Dermis blood vessel endothelial cell (primary cell): ENCODE measurements at regions not wholly inside any gene's neighbourhood (a gene's known extent, or its start where the extent isn't known, plus 50 kb on each side); places are given as distances from the start of the nearest gene placed in this dataset.
A peak's percentile ranks its signal among the peaks of the same experiment; 100 is the strongest.
"Not testable (repeated sequence)": the region's sequence is repeated elsewhere in the genome, so short reads cannot be mapped to it uniquely, and the experiment has no call there.

Experiments
- DNase-seq: peaks from one replicate; pipeline ENCODE4 v3.0.0; 2010

DNA sequence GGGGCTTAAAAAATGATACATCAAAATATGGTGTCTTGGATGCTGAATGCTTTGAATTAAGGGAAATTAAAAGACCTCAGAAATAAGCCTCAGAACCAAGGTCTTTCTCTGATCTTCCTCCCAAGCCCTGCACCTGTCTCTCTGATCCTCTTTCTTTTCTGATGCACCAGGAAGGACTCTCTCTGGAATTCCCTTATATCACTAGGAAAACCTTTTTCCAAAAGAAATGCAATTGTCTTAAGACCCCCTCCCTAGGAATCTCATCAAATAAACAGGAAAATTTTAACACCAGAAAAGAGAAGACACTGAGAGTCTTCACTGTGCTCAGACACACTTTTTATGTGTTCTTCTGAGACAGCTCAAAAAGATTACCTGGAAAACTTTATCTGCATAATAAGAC is 159.5 kb upstream of the PTBP2 start:
- no peak for DNase-seq

DNA sequence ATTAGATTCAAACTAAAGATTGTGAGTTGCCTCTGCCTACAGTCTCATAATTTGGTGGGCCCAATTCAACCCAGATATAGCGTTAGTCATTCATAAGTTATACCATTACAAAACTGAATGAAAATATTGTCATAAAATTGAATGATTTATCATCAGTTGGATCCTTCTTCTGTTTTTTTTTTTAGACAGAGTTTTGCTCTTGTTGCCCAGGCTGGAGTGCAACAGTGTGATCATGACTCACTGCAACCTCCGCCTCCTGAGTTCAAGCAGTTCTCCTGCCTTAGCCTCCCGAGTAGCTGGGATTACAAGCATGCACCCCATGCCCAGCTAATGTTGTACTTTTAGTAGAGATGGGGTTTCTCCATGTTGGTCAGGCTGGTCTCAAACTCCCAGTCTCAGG is 157.2 kb upstream of the PTBP2 start:
- DNase-seq, result not testable (repeated sequence)

DNA sequence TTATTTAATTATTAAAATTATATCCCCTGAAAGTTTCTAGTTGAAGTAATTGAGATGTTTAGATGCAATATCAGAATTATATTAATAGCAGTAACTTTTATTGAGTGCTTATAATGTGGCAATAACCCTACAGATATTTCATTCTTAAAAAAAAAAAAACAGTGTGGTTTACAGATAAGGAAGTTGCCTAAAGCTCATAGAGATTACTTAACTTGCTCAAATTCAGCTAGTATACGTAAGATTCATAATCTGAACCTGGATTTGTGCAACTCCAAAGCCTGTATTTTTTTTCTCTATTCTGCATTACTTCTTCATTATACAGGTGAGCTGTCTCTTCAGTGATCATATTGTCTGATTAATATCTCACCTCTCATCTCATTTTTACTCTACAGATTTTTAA is 156.0 kb upstream of the PTBP2 start:
- DNase-seq, result no peak

DNA sequence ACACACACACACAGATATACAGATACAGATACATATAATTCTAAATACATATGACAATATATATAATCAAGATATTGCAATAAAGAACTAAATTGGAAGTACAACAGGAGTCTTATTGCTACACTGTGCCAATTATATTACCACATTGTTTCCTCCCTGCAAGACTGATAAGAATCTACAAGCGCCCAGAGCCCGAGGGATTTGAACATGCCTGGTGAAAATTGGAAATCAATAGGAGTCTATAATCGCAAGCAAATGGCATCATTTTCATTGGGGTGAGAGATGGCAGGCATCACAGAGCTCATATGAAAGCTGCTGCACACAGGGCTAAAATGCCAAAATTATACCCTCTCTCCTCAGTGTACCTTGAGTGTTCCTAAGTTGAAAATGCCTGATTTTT is 152.9 kb upstream of the PTBP2 start:
- no peak for DNase-seq

DNA sequence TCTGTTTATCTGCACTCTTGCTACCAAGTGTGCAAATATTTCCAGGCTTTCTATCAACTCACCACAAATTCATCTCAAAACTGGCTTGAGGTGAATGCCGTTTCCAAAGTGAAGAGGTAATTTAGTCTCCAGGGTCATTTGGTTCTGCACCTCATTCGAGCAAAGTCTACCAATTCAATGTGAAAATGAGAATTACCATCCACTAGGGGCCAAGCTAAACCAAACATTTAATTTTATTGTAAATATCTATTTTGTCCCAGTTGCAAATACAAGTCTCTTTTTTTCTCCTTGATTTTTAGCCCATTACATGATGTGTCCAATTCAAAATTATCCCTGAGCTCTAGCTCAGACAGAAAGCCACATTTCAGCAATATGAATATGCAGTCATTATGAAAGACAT is 152.3 kb upstream of the PTBP2 start:
- DNase-seq, result no peak

DNA sequence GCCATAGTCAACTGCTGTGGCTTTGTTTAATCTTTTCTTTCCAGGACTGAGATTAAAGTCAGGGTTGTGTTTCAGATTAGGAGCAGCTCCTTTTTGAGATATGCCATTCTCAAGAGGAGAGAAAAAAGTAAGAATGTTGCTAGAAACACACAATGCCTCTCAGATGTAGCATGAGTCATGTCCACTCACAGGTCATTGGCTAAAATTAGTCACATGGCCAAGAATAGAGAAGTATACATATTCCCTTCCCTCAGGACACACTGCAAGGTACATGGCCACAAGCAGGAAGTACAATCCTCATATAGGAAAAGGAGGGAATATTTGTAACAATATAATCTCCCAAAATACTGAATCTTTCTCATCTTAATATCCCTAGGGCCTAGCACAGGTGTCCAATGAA is 141.9 kb upstream of the PTBP2 start:
- DNase-seq, result no peak

DNA sequence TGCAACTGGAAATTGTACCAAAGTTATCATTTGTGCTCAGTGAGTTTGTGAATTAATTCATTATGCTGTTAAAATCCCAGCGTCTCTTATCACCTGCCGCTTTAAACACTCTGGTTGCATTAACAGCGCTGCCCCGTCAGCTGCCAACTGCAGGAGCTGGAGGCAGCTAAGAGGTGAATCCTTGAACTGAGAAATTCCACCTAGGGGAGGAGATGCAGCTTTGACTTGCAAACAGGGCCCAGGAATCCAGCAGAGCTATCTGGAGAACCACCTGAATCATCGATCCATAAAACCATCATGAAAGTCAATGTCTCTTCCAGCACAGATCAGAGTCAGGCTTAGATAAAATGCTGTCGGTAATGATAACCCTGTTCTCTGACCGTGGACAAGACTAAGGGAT is 140.7 kb upstream of the PTBP2 start:
- DNase-seq, result no peak

DNA sequence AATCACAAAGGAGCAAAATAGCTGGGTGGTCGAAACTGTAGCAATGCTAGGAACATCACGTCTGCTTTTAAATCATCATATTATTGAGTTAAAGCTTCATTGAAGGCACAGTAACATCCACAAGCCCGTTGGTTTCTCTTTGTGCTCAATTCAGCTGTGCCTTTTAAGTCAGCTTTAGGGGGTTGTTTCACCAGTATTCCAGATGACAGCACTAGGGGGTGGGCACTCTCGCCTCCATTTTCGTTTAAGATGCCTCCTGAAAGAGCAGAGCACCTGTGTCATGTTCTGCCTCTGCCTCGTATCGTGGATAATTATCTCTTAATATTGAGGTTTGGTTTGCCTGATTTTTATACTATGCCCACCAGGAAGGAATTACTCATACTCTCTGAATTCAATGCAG is 139.8 kb upstream of the PTBP2 start:
- DNase-seq, result no peak

DNA sequence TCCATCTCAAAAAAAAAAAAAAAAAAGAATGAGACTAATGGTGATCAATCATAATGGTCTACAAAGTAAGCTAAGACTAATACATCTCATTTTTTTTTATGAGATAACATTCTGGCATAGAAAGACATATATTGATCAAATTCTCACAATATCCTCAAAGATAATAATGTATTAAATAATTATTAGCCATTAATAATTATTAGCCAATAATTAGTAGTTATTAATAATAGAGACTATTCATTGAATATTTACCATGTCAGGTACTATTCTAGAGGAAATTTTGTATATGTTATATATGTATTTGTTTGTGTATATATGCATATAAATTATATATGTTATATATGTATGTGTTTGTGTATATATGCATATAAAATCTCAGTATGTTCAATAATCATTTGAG is 137.7 kb upstream of the PTBP2 start:
- DNase-seq, result no peak

DNA sequence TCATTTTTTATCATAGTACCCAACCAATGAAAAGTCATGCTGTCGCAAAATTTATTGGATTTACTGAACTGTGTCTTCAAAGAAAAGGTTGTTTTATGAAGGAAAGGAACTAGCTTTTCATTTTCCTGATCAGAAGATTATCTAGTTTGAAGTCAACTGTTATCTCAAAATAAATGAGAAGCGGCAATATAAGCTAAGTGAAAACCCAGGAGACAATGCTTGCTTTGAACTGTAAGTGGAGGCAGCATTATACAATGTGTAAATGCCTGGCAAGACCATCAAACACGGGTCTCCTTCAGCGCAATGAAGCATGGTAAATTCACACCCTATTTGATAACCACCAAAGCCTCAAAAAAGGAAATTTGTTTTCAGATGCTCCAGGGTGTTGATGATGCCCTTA is 134.4 kb upstream of the PTBP2 start:
- DNase-seq, result no peak

DNA sequence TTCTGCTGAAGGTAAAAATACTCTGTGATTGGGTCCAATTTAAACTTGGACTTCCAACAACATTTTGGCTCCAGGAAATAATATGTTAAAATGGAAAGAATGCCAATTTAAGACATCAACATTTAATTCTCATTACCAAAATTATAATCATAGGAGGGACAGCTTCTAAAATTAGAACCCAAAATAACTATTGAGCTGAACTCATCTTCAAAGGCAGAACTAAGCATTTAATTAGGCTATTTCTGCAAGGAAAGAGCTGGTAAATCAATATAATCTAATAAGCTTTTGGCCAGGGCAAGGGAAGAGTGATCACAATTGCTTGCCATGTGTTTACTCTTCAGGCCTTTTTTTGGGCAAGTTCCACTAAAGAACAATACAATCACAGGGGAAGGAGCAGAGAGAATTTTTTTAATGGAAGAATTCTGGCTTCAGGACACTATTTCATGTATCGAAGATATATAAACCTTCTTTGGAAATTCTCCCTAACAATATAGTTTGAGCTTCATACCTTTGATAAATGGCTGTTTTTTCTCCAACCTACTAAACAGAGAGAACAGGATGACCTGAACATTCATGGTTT is 133.1 kb upstream of the PTBP2 start:
- DNase-seq, result no peak

DNA sequence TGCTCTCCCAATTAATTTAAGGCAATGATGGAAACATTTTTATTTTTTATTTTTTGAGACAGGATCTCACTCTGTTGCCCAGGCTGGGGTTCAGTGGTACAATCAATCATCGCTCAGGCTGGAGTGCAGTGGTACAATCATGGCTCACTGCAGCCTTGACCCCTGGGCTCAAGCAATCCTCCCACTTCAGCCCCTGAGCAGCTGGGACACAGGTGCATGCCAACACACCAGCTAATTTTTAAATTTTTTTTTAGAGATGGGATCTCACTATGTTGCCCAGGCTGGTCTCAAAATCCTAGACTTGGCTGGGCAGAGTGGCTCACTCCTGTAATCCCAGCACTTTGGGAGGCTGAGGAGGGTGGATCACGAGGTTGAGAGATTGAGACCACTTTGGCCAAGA is 126.1 kb upstream of the PTBP2 start:
- DNase-seq, result not testable (repeated sequence)

DNA sequence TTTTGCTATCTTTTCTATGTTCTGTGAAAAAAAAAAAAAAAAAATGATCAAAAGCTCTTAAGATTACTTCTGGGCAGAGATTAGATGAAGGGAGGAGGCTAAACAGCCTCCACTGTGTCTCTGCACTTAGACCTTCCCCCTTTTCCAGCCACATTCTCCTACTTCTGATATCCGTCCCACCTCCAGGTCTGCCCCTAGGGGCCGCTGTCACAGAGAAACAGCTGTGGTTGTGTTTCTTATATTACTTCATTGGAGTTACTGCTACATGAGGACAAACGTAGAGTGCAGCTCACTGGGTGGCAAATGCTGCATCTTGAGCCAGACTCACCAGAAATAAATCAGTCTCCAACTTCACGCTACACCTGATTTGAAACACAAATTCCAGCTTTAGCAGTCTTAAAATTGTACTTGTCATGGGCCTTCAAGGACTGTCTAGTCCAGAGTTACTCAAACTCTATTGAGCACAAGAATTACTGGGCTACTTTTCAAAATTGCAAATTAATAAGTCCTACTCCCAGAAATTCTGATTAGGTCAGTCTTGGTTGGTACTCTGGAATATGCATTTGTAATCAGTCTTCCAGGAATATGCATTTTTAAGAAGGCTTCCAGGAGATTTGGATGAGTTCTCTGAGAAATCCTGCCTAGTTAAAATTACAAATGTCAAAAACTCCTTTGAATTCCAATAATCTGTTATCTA is 125.2 kb upstream of the PTBP2 start:
- DNase-seq, result peak; percentile 42

DNA sequence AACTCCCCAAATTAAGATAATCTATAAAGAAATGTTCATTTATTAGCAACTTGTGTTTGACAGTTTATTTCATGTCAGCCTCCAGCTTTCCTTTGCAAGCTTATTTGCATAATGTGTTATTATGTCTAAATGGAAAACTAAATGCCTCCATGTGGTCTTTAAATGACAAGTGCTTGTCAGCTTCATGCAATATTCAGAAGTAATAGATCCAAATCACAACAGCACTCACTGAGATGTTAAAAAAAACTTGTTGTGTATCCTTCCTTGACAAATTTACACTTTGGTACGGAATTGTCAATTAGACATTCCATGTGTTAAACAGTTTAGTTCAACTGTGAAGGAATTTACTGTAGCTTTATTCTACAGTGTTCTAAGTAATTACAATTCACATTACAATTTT is 124.4 kb upstream of the PTBP2 start:
- no peak for DNase-seq

DNA sequence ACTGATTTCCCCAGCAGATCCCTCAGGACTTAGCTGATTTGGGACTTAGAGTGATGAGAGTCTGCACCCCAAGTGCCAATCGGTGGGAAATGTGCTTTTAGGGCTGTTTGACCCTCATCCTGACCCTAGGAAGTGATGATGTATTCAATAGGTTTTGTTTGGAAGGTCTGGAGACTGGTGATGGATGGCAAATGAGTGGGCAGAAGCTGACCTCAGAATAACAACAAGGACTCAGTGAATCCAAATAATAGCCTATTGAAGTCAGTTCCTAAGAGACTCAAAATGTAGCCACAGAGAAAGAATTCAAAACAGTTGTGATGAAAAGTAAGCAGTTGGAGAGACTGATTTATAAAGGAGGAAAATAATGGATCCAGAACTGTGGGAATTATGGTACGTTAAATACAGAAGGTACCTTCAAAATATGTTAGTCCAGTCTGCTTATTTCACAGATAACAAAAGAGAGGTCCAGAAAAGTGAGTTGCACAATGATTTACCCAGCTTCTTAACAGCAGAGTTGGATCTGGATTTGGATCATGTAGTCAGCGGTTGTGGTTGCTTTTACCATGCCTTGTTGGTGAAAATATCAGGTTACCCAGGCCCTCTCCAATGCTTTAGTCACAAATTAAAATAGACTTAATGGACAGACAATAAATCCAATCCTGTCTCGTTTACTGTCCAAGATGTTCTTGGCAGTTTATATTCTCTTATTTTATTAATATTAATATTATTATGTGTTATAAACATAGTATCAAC is 123.0 kb upstream of the PTBP2 start:
- DNase-seq, result no peak

DNA sequence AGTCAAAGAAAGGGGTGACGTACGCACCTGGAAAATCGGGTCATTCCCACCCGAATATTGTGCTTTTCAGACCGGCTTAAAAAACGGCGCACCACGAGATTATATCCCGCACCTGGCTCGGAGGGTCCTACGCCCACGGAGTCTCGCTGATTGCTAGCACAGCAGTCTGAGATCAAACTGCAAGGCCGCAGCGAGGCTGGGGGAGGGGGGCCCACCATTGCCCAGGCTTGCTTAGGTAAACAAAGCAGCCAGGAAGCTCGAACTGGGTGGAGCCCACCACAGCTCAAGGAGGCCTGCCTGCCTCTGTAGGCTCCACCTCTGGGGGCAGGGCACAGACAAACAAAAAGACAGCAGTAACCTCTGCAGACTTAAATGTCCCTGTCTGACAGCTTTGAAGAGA is 117.0 kb upstream of the PTBP2 start:
- DNase-seq, result not testable (repeated sequence)

DNA sequence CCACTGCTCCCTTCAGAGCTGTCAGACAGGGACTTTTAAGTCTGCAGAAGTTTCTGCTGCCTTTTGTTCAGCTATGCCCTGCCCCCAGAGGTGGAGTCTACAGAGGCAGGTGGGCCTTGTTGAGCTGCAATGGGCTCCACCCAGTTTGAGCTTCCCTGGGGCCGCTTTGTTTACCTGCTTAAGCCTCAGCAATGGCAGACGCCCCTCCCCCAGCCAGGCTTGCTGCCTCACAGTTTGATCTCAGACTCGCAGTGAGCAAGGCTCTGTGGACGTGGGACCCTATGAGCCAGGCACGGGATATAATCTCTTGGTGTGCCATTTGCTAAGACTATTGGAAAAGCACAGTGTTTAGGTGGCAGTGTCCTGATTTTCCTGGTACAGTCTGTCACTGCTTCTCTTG is 104.2 kb upstream of the PTBP2 start:
- not testable (repeated sequence) for DNase-seq

DNA sequence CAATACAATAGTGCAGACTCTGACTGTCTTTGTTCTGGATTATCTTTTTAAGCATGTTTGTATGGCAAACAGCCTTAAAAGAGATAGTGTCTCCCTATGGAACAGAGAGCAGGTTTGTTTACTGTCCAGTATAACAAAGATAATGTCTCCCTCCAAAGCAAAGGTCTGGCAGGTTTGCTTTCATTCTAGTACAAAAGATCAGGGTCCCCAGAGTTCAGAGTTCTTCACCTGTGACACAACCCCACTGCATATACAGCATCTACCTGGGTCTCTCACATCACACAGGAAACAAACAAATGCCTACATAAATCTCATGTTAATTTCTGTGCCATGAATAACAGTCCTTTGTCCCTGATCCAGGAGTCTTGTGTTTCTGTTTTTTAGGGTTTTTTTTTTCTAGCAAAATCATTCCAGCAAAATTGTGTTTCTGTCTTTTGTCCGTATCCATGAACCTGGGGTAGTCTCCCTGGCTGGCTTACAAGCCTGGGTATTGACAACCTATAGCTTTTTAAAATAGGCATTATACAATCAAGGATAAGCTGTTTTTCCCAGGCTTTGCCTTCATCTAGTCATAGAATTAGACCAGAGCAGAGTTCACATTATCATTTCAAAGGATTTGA is 89.4 kb upstream of the PTBP2 start:
- no peak for DNase-seq

DNA sequence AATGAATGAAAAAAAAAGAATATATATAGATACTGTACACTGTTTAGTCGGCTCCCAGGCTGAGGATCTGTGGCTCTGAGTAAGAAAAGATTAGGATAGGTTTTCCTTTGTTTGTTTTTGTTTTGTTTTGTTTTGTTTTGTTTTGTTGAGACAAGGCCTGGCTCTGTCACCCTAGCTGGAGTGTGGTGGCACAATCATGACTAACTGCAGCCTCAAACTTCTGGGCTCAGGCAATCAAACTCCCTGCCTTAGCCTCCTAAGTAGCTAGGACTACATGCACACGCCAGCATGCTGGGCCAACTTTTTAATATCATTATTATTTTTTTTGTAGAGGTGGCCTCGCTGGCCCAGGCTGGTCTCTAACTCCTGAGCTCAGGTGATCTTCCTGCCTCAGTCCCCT is 87.9 kb upstream of the PTBP2 start:
- DNase-seq, result no peak

DNA sequence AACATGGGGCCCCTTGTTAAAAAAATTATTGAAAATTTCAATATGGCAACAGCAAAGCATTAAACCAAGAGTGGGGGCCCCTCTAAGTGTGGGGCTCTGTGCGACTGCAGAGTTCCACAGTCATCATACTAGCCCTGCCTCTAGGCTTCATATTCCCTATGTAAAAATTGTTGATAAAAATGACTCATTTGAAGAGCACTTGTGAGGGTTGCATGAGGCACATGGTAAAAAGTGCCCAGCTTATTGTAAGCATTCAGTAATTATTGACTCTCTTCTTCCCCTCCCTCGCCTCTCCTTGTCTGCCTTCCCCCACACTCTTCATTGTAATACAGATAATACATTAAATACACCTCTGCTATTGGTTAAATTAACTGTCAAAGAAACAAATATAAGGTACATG is 86.7 kb upstream of the PTBP2 start:
- DNase-seq, result no peak

DNA sequence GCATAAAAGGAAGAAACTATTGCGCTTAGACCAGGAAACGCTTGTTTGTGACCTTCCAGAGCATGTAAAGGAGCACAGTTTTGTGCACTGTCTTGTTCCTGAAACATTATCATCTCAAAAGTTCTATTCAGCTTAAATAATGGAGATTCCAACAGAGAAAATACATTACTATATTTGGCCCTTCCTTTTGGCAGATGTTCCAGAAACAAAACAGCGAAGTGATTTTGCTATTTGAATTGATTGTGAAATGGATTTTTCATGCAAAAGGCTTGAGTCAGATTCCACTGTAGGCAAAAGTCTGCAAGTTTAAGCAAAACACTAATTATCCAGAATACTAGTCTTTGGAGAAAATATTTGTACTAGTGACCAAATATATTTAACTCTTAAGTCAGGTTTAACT is 80.3 kb upstream of the PTBP2 start:
- no peak for DNase-seq

DNA sequence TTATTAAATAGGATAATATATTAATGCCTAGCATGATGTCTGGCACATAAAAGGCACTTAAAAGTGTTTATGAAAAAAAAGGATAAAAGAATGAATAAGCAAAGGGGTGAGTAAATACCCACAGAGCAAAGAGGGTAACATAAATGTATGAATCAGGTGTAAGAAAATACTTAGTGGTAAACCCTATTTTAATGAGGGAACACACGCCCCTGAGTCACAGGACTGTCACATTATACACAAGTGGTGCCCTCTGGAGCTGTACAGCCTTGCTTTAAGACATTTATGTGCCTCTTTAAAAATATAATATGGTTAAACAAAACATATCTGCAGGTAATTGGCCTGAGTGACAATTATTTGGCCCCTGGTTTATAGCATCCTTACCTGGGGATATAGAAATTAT is 78.1 kb upstream of the PTBP2 start:
- no peak for DNase-seq

DNA sequence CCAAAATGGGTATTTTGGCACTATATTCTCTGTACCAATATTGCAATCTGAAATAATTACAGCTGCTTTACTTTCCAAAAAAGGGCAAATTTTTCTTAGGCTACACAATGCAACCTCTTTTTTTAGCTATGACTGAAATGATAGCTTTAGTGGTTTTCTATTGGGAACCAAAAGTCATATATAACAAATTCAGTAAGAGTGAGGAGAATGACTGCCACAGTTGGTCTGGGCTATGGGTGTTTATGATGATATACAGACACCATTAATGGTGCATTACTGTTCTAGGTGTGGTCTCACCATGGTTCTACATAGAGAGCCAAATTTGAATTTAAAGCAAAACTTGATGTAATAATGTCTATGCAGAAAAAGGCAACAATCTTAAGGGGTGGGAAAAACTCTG is 72.3 kb upstream of the PTBP2 start:
- no peak for DNase-seq

DNA sequence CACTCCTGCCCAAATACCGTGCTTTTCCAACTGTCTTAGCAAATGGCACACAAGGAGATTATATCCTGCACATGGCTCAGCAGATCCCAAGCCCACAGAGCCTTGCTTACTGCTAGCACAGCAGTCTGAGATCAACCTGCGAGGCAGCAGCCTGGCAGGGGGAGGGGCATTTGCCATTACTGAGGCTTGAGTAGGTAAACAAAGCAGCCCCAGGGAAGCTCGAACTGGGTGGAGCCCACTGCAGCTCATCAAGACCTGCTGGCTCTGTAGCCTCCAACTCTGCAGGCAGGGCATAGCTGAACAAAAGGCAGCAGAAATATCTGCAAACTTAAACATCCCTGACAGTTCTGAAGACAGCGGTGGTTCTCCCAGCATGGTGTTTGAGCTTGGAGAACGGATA is 70.1 kb upstream of the PTBP2 start:
- DNase-seq, result no peak
